Activated CD4-positive, alpha-beta memory T cell treated with anti-CD3 and anti-CD28 coated beads for 36 hours (primary cell): ENCODE measurements at regions not wholly inside any gene's neighbourhood (a gene's known extent, or its start where the extent isn't known, plus 50 kb on each side); places are given as distances from the start of the nearest gene placed in this dataset.

ENCODE experiments used
- CTCF ChIA-PET: fragments of 350-600 bp; sonication (Branson Sonifier 250); formaldehyde crosslinking; loops from one replicate; lab custom pipeline; 2021; ENCODE audit warnings: antibody characterized with exemption, inconsistent platforms; lab: Charles Lee
- POLR2A ChIA-PET: fragments of 350-600 bp; sonication (Branson Sonifier 250); formaldehyde crosslinking; loops from one replicate; lab custom pipeline; 2021; ENCODE audit warnings: antibody characterized with exemption; lab: Charles Lee
- DNase-seq: peaks from one replicate; pipeline ENCODE4 v3.0.0-alpha.2; 2020
- H3K27ac Mint-ChIP-seq: one replicate; pipeline ENCODE4 v1.8.0; 2021; ENCODE audit warnings: mixed read lengths
- H3K27me3 Mint-ChIP-seq: one replicate; pipeline ENCODE4 v1.8.0; 2021; ENCODE audit warnings: mixed read lengths
- H3K36me3 Mint-ChIP-seq: one replicate; pipeline ENCODE4 v1.8.0; 2021; ENCODE audit warnings: mixed read lengths
- H3K4me1 Mint-ChIP-seq: one replicate; pipeline ENCODE4 v1.8.0; 2021; ENCODE audit warnings: low read depth, mixed read lengths
- H3K4me3 Mint-ChIP-seq: one replicate; pipeline ENCODE4 v1.8.0; 2021; ENCODE audit warnings: mild to moderate bottlenecking, mixed read lengths
- H3K9me3 Mint-ChIP-seq: one replicate; pipeline ENCODE4 v1.8.0; 2021; ENCODE audit warnings: mixed read lengths
- intact Hi-C: fragments of 100-400 bp; cut with micrococcal nuclease; formaldehyde crosslinking; loops from one replicate; pipeline ENCODE4 v1.15.1; 2023

GRCh38 chr6:100266494-100267401 is 198.0 kb downstream of the SIM1 start:
- ChIA-PET CTCF (no interaction called here), POLR2A (no interaction called here)

DNA sequence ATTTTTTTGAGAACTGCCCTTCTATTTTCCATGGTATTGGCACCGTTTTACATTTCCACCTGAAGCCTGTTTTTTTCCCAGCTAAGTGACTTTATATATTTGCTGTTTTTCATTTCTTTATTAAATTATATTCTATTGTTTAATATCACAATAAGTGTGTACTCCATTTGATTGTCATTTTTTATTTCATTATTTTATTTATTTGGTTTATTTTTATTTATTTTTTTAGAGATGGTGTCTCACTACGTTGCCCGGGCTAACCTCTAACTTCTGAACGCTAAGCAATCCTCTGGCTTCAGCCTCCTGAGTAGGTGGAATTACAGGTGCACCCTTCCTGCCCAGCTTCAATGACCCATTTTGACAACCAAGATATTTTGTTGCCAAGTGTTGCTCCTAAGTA is 202.6 kb downstream of the SIM1 start:
- no peak overlapping the region for H3K27ac Mint-ChIP-seq
- ChIA-PET POLR2A (no interaction called here), CTCF (no interaction called here)
- H3K9me3 Mint-ChIP-seq = no peaks in the 10 kb centered on the region
- no peaks in the 10 kb centered on the region for H3K36me3 Mint-ChIP-seq
- no peak for DNase-seq
- intact Hi-C loops = no loop called here
- H3K4me3 Mint-ChIP-seq = no peak overlapping the region
- peaks cover 2% of the 10 kb centered on the region for H3K27me3 Mint-ChIP-seq
- peaks cover 4% of the 10 kb centered on the region for H3K4me1 Mint-ChIP-seq

More at GRCh38 chr6:100266494-100267401, 198.0 kb downstream of the SIM1 start:
- H3K9me3 Mint-ChIP-seq = no peaks in the 10 kb centered on the region
- intact Hi-C loops = no loop called here
- no peaks in the 10 kb centered on the region for H3K4me1 Mint-ChIP-seq
- no peak overlapping the region for H3K27ac Mint-ChIP-seq
- no peaks in the 10 kb centered on the region for H3K27me3 Mint-ChIP-seq
- no peaks in the 10 kb centered on the region for H3K36me3 Mint-ChIP-seq
- no peak overlapping the region for H3K4me3 Mint-ChIP-seq
- DNase-seq = no peak

DNA sequence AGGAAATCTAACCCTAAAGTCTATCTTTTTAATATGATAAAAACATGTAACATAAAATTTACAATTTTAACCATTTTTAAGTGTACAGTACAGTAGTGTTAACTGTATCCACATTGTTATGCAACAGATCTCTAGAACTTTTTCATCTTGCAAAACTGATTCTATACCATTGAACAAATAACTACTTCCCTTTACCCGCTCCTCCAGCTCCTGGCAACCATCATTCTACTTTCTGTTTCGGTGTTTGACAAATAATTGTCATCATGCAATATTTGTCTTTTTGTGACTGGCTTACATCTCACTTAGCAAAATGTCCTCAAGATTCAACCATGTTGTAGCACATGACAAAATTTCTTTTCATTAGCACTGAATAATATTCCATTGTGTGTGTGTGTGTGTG is 203.2 kb downstream of the SIM1 start:
- intact Hi-C loops = no loop called here
- Mint-ChIP-seq H3K27ac (no peak overlapping the region), H3K4me3 (no peak overlapping the region), H3K4me1 (peaks cover 4% of the 10 kb centered on the region), H3K36me3 (no peaks in the 10 kb centered on the region), H3K27me3 (peaks cover 2% of the 10 kb centered on the region), H3K9me3 (no peaks in the 10 kb centered on the region)
- CTCF ChIA-PET = no interaction called here
- POLR2A ChIA-PET = no interaction called here
- no peak for DNase-seq

- intact Hi-C loops = no loop called here
- no peaks in the 10 kb centered on the region for H3K9me3 Mint-ChIP-seq
- H3K27me3 Mint-ChIP-seq = peaks cover 2% of the 10 kb centered on the region
- peaks cover 4% of the 10 kb centered on the region for H3K4me1 Mint-ChIP-seq
- no peak overlapping the region for H3K27ac Mint-ChIP-seq
- ChIA-PET POLR2A (no interaction called here), CTCF (no interaction called here)
- H3K36me3 Mint-ChIP-seq = no peaks in the 10 kb centered on the region
- DNase-seq = no peak
- no peak overlapping the region for H3K4me3 Mint-ChIP-seq
These were observed 204.1 kb downstream of the SIM1 start for GRCh38 chr6:100260584-100260983.

DNA sequence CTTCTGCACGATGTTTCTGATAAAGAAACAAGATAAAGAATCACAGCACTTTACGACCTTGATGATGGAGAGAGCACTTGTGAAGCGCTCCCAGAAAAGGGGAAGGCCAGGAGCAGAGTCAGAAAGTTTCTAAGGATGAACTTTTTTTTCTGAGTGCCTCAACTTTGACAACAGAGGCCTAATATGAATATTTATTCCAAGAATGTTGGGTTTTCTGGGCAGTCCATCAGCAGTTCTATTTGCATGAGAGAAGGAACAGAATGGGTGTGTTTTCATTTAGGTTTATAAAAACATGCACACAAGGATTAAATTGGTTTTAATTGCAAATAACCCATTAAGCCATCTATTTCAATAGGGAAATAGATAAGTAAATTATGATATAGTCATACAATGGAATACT is 204.9 kb downstream of the SIM1 start:
- CTCF ChIA-PET = no interaction called here

GRCh38 chr6:100258752-100259151 is 206.0 kb downstream of the SIM1 start:
- peaks cover 2% of the 10 kb centered on the region for H3K27me3 Mint-ChIP-seq
- H3K4me3 Mint-ChIP-seq = no peak overlapping the region
- no peaks in the 10 kb centered on the region for H3K9me3 Mint-ChIP-seq
- H3K4me1 Mint-ChIP-seq = peaks cover 4% of the 10 kb centered on the region
- no peak for DNase-seq
- H3K27ac Mint-ChIP-seq = no peak overlapping the region
- intact Hi-C loops = no loop called here
- ChIA-PET POLR2A (no interaction called here), CTCF (no interaction called here)
- H3K36me3 Mint-ChIP-seq = no peaks in the 10 kb centered on the region

More for the DNA sequence above, 204.9 kb downstream of the SIM1 start:
- DNase-seq = no peak
- Mint-ChIP-seq H3K4me1 (peaks cover 4% of the 10 kb centered on the region), H3K27ac (no peak overlapping the region), H3K4me3 (no peak overlapping the region), H3K27me3 (peaks cover 2% of the 10 kb centered on the region), H3K36me3 (no peaks in the 10 kb centered on the region), H3K9me3 (no peaks in the 10 kb centered on the region)
- intact Hi-C loops = no loop called here
- POLR2A ChIA-PET = no interaction called here

GRCh38 chr6:100257793-100258395 is 206.8 kb downstream of the SIM1 start:
- ChIA-PET CTCF (no interaction called here), POLR2A (no interaction called here)
- no peak for DNase-seq
- Mint-ChIP-seq H3K9me3 (no peaks in the 10 kb centered on the region), H3K4me3 (no peak overlapping the region), H3K27me3 (peaks cover 2% of the 10 kb centered on the region), H3K4me1 (peaks cover 4% of the 10 kb centered on the region), H3K27ac (no peak overlapping the region), H3K36me3 (no peaks in the 10 kb centered on the region)
- intact Hi-C loops = no loop called here

- peaks cover 4% of the 10 kb centered on the region for H3K4me1 Mint-ChIP-seq
- DNase-seq = no peak
- POLR2A ChIA-PET = no interaction called here
- intact Hi-C loops = no loop called here
- CTCF ChIA-PET = no interaction called here
- no peak overlapping the region for H3K27ac Mint-ChIP-seq
- H3K27me3 Mint-ChIP-seq = peaks cover 2% of the 10 kb centered on the region
- H3K9me3 Mint-ChIP-seq = no peaks in the 10 kb centered on the region
- H3K4me3 Mint-ChIP-seq = no peak overlapping the region
- no peaks in the 10 kb centered on the region for H3K36me3 Mint-ChIP-seq
These were observed 209.0 kb downstream of the SIM1 start for GRCh38 chr6:100255701-100256100.

- Mint-ChIP-seq H3K4me1 (no peaks in the 10 kb centered on the region), H3K9me3 (no peaks in the 10 kb centered on the region), H3K4me3 (no peak overlapping the region), H3K36me3 (no peaks in the 10 kb centered on the region), H3K27ac (no peak overlapping the region), H3K27me3 (peaks cover 6% of the 10 kb centered on the region)
- ChIA-PET CTCF (no interaction called here), POLR2A (no interaction called here)
- intact Hi-C loops = no loop called here
- no peak for DNase-seq
These were observed 217.6 kb downstream of the SIM1 start for GRCh38 chr6:100247123-100247522.

- peaks cover 6% of the 10 kb centered on the region for H3K27me3 Mint-ChIP-seq
- no peak overlapping the region for H3K27ac Mint-ChIP-seq
- H3K4me3 Mint-ChIP-seq = no peak overlapping the region
- H3K36me3 Mint-ChIP-seq = no peaks in the 10 kb centered on the region
- H3K4me1 Mint-ChIP-seq = no peaks in the 10 kb centered on the region
- CTCF ChIA-PET = no interaction called here
- no peaks in the 10 kb centered on the region for H3K9me3 Mint-ChIP-seq
- intact Hi-C loops = no loop called here
- DNase-seq = no peak
- POLR2A ChIA-PET = no interaction called here
These were observed 218.5 kb downstream of the SIM1 start for GRCh38 chr6:100246206-100246605.

- peaks cover 5% of the 10 kb centered on the region for H3K27me3 Mint-ChIP-seq
- CTCF ChIA-PET = no interaction called here
- intact Hi-C loops = no loop called here
- DNase-seq = no peak
- H3K4me3 Mint-ChIP-seq = no peak overlapping the region
- no peaks in the 10 kb centered on the region for H3K9me3 Mint-ChIP-seq
- H3K36me3 Mint-ChIP-seq = no peaks in the 10 kb centered on the region
- H3K4me1 Mint-ChIP-seq = no peaks in the 10 kb centered on the region
- POLR2A ChIA-PET = no interaction called here
- H3K27ac Mint-ChIP-seq = no peak overlapping the region
These were observed 223.9 kb downstream of the SIM1 start for GRCh38 chr6:100240798-100241197.

DNA sequence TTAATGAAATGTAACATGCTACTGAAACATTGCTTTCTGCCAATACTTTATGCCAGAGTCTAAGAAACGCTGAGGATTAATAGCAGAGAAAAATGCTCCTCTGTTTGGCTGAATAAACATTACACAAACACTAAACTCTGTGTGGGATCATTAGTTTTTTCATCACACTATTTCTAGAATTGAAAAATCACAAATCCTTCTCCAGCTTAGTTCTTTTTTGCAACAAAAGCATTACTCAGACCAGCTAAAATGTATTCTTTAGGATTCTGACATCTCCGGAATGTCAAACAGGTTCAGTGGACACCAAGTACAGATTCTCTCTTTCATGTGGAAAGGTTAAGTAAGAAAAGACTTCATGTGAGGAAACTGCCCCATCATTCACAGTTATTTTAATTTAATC is 226.9 kb downstream of the SIM1 start:
- intact Hi-C loops = no loop called here
- peaks cover 6% of the 10 kb centered on the region for H3K27me3 Mint-ChIP-seq
- DNase-seq = no peak
- H3K9me3 Mint-ChIP-seq = no peaks in the 10 kb centered on the region
- no peak overlapping the region for H3K4me3 Mint-ChIP-seq
- H3K36me3 Mint-ChIP-seq = no peaks in the 10 kb centered on the region
- ChIA-PET CTCF (no interaction called here), POLR2A (no interaction called here)
- H3K4me1 Mint-ChIP-seq = no peaks in the 10 kb centered on the region
- no peak overlapping the region for H3K27ac Mint-ChIP-seq

- Mint-ChIP-seq H3K27ac (no peak overlapping the region), H3K9me3 (no peaks in the 10 kb centered on the region), H3K36me3 (no peaks in the 10 kb centered on the region), H3K27me3 (peaks cover 6% of the 10 kb centered on the region), H3K4me3 (no peak overlapping the region), H3K4me1 (no peaks in the 10 kb centered on the region)
- ChIA-PET CTCF (no interaction called here), POLR2A (no interaction called here)
- no peak for DNase-seq
- intact Hi-C loops = no loop called here
These were observed 228.3 kb downstream of the SIM1 start for GRCh38 chr6:100236389-100236788.
